ENCODE measurements at regions not wholly inside any gene's neighbourhood (a gene's known extent, or its start where the extent isn't known, plus 50 kb on each side); places are given as distances from the start of the nearest gene placed in this dataset.

DNA sequence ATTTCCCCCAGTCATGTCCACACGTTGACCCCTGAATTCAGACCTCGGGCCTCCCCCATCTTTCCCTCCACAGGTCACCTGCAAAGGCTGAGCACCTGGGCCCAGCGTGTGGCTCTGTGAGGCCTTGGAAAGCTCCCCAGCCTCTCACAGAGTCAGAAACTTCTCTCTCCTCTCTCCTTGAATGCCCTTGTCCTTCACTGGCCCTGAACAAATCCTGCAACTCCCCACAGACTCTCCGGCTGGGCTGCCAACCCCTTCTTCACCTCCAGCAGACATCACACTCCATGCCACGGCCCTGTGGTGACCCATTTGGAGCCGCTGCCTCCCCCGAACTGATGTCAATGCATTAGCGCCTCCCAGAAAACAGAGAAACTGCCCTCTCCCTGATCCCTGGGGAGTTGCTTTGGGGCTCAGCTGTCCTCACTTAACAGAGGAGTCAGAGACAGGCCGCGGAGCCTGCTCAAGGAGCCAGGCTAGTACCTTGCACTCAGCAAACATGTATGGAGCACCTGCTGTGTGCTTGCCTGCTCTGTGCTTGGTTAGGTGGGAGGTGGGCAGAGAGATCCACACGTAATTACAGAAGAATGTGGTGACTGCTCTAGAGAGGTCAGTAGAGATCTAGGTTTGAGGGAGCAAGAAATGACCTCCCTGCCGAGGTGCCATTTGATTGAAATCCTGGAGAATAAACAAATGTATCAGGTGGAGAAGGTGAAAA, 99.2 kb upstream of the PWP1 start:
- Mint-ChIP-seq H3K27me3 (ENCODE audit: unreplicated experiment) (peaks cover 8% of the 10 kb centered on the region), H3K4me1 (ENCODE audit: unreplicated experiment) (no peaks in the 10 kb centered on the region), H3K9me3 (ENCODE audit: unreplicated experiment) (peaks cover 11% of the 10 kb centered on the region), H3K4me3 (ENCODE audit: unreplicated experiment) (no peak overlapping the region), H3K36me3 (ENCODE audit: unreplicated experiment) (no peaks in the 10 kb centered on the region), H3K27ac (ENCODE audit: unreplicated experiment) (no peak overlapping the region)
- no peak for DNase-seq (ENCODE audit: extremely low spot score, unreplicated experiment)
- no peak for TF ChIP-seq CTCF (IDR thresholded peaks at IDR 0.05)

GRCh38 chr12:107590413-107590812, 95.2 kb upstream of the PWP1 start:
- H3K9me3 Mint-ChIP-seq (ENCODE audit: unreplicated experiment) = peaks cover 17% of the 10 kb centered on the region
- H3K27me3 Mint-ChIP-seq (ENCODE audit: unreplicated experiment) = no peaks in the 10 kb centered on the region
- no peak overlapping the region for H3K27ac Mint-ChIP-seq (ENCODE audit: unreplicated experiment)
- H3K4me3 Mint-ChIP-seq (ENCODE audit: unreplicated experiment) = no peak overlapping the region
- no peak for TF ChIP-seq CTCF (IDR thresholded peaks at IDR 0.05)
- no peaks in the 10 kb centered on the region for H3K4me1 Mint-ChIP-seq (ENCODE audit: unreplicated experiment)
- no peak for DNase-seq (ENCODE audit: extremely low spot score, unreplicated experiment)
- no peaks in the 10 kb centered on the region for H3K36me3 Mint-ChIP-seq (ENCODE audit: unreplicated experiment)

DNA sequence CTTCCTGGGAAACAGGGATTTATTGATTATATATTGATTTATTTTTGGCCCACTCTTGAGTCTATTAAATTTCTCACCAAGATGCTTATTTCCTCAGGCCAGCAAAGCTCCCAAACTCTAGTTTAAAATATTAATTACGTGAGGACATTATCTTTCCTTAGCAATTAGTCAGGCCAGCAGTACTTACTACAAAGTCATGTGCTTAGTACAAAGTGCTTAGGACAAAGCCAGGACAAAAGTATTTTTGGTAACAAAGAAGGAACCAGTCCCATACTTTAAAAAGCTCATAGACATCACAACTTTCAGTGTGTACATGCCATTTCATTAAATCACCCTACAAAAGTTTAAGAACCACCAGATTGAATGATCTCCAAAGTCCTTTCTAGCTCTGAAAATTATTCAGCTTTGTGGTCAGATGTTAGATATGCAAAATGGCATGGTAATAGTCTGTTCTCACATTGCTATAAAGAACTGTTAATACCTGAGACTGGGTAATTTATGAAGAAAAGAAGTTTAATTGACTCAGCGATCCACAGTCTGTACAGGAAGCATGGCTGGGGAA, 94.7 kb upstream of the PWP1 start:
- Mint-ChIP-seq H3K9me3 (ENCODE audit: unreplicated experiment) (peaks cover 17% of the 10 kb centered on the region), H3K27me3 (ENCODE audit: unreplicated experiment) (no peaks in the 10 kb centered on the region), H3K27ac (ENCODE audit: unreplicated experiment) (no peak overlapping the region), H3K4me1 (ENCODE audit: unreplicated experiment) (no peaks in the 10 kb centered on the region), H3K4me3 (ENCODE audit: unreplicated experiment) (no peak overlapping the region), H3K36me3 (ENCODE audit: unreplicated experiment) (no peaks in the 10 kb centered on the region)
- no peak for DNase-seq (ENCODE audit: extremely low spot score, unreplicated experiment)
- TF ChIP-seq CTCF (IDR thresholded peaks at IDR 0.05) = no peak

DNA sequence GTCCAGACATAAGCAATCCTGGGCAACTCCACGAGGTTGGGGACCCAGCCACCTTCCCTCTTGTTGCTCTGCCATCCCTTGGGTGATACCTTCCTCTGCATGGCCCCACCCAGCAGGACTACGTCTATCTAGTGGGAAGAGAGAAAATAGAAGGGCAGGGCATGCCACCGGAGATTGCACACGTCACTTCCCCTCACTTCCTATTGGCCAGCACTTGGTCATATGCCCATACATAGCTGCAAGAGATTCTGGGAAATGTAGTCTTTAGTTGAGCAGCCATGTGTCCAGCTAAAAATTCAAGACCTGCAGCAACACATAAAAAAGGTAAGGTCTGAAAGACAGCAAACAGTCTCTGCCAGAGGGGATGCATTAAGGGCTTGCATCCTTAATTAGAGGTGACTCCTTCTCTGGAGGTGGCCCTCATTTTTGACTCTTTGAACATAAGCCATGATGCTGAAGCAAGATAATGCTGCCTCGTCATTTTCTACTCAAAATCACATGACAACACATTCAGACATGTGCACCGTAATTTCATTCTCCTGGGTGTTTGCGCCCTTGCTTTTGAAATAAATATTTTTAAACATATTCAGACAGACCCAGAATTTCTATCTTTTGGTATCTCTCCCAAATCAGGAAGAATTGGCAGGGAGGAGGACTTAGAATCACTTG, 91.8 kb upstream of the PWP1 start:
- H3K27me3 Mint-ChIP-seq (ENCODE audit: unreplicated experiment) = no peaks in the 10 kb centered on the region
- no peaks in the 10 kb centered on the region for H3K4me1 Mint-ChIP-seq (ENCODE audit: unreplicated experiment)
- H3K36me3 Mint-ChIP-seq (ENCODE audit: unreplicated experiment) = no peaks in the 10 kb centered on the region
- no peak for DNase-seq (ENCODE audit: extremely low spot score, unreplicated experiment)
- no peak overlapping the region for H3K4me3 Mint-ChIP-seq (ENCODE audit: unreplicated experiment)
- H3K27ac Mint-ChIP-seq (ENCODE audit: unreplicated experiment) = no peak overlapping the region
- peaks cover 13% of the 10 kb centered on the region for H3K9me3 Mint-ChIP-seq (ENCODE audit: unreplicated experiment)
- no peak for TF ChIP-seq CTCF (IDR thresholded peaks at IDR 0.05)

GRCh38 chr12:107594995-107595394, 90.6 kb upstream of the PWP1 start:
- Mint-ChIP-seq H3K9me3 (ENCODE audit: unreplicated experiment) (peaks cover 7% of the 10 kb centered on the region), H3K4me3 (ENCODE audit: unreplicated experiment) (no peak overlapping the region), H3K4me1 (ENCODE audit: unreplicated experiment) (no peaks in the 10 kb centered on the region), H3K27me3 (ENCODE audit: unreplicated experiment) (no peaks in the 10 kb centered on the region), H3K36me3 (ENCODE audit: unreplicated experiment) (no peaks in the 10 kb centered on the region), H3K27ac (ENCODE audit: unreplicated experiment) (no peak overlapping the region)
- no peak for TF ChIP-seq CTCF (IDR thresholded peaks at IDR 0.05)
- no peak for DNase-seq (ENCODE audit: extremely low spot score, unreplicated experiment)

Data from osteocyte (in vitro differentiated cells).